Endothelial cell (in vitro differentiated cells): ENCODE measurements at regions not wholly inside any gene's neighbourhood (a gene's known extent, or its start where the extent isn't known, plus 50 kb on each side); places are given as distances from the start of the nearest gene placed in this dataset.

Experiments used
- DNase-seq: peaks from one replicate; pipeline ENCODE4 v3.0.0; 2021; ENCODE audit warnings: low spot score
- H3K27ac Mint-ChIP-seq: one replicate; pipeline ENCODE4 v1.8.0; 2021; ENCODE audit warnings: mixed read lengths, inconsistent platforms; ENCODE audit not compliant: unreplicated experiment
- H3K27me3 Mint-ChIP-seq: one replicate; pipeline ENCODE4 v1.8.0; 2021; ENCODE audit warnings: mild to moderate bottlenecking, moderate library complexity, mixed read lengths, inconsistent platforms; ENCODE audit not compliant: unreplicated experiment
- H3K36me3 Mint-ChIP-seq: one replicate; pipeline ENCODE4 v1.8.0; 2021; ENCODE audit warnings: mild to moderate bottlenecking, low read depth, mixed read lengths, inconsistent platforms; ENCODE audit not compliant: unreplicated experiment
- H3K4me1 Mint-ChIP-seq: one replicate; pipeline ENCODE4 v1.8.0; 2021; ENCODE audit warnings: mild to moderate bottlenecking, mixed read lengths, inconsistent platforms; ENCODE audit not compliant: unreplicated experiment
- H3K4me3 Mint-ChIP-seq: one replicate; pipeline ENCODE4 v1.8.0; 2021; ENCODE audit warnings: mild to moderate bottlenecking, mixed read lengths, inconsistent platforms; ENCODE audit not compliant: unreplicated experiment
- H3K9me3 Mint-ChIP-seq: one replicate; pipeline ENCODE4 v1.8.0; 2021; ENCODE audit warnings: mixed read lengths, inconsistent platforms; ENCODE audit not compliant: unreplicated experiment
- CTCF ChIP-seq: fragments of 200-600 bp; sonication (generic); IDR thresholded peaks from one replicate; pipeline ENCODE4 v1.5.0; 2021; ENCODE audit warnings: antibody characterized with exemption; ENCODE audit not compliant: unreplicated experiment

- Mint-ChIP-seq H3K27me3 (peaks cover 7% of the 10 kb centered on the region), H3K4me3 (peak overlapping the region; percentile 70), H3K27ac (peak overlapping the region; percentile 68), H3K9me3 (no peaks in the 10 kb centered on the region), H3K36me3 (no peaks in the 10 kb centered on the region), H3K4me1 (peaks cover 22% of the 10 kb centered on the region)
- DNase-seq = no peak
- no peak for TF ChIP-seq CTCF
Observed at GRCh38 chr13:28555096-28555495, 60.2 kb upstream of the FLT1 start.

- no peak overlapping the region for H3K4me3 Mint-ChIP-seq
- H3K4me1 Mint-ChIP-seq = peaks cover 25% of the 10 kb centered on the region
- no peak overlapping the region for H3K27ac Mint-ChIP-seq
Observed at GRCh38 chr13:28553971-28554370, 59.0 kb upstream of the FLT1 start.

GRCh38 chr13:28552288-28552687 lies 57.4 kb upstream of the FLT1 start:
- Mint-ChIP-seq H3K4me1 (peaks cover 34% of the 10 kb centered on the region), H3K9me3 (no peaks in the 10 kb centered on the region), H3K36me3 (no peaks in the 10 kb centered on the region), H3K27ac (no peak overlapping the region), H3K27me3 (peaks cover 12% of the 10 kb centered on the region), H3K4me3 (no peak overlapping the region)
- no peak for DNase-seq
- TF ChIP-seq CTCF = no peak

More at GRCh38 chr13:28553971-28554370, 59.0 kb upstream of the FLT1 start:
- no peak for DNase-seq
- peaks cover 9% of the 10 kb centered on the region for H3K27me3 Mint-ChIP-seq
- no peak for TF ChIP-seq CTCF
- H3K36me3 Mint-ChIP-seq = no peaks in the 10 kb centered on the region
- no peaks in the 10 kb centered on the region for H3K9me3 Mint-ChIP-seq

GRCh38 chr13:28551498-28551895 lies 56.6 kb upstream of the FLT1 start:
- no peak overlapping the region for H3K4me3 Mint-ChIP-seq
- no peaks in the 10 kb centered on the region for H3K9me3 Mint-ChIP-seq
- no peaks in the 10 kb centered on the region for H3K36me3 Mint-ChIP-seq
- H3K4me1 Mint-ChIP-seq = peaks cover 34% of the 10 kb centered on the region
- no peak overlapping the region for H3K27ac Mint-ChIP-seq
- no peak for DNase-seq
- no peak for TF ChIP-seq CTCF
- peaks cover 9% of the 10 kb centered on the region for H3K27me3 Mint-ChIP-seq

- Mint-ChIP-seq H3K27ac (no peak overlapping the region), H3K9me3 (no peaks in the 10 kb centered on the region), H3K36me3 (no peaks in the 10 kb centered on the region), H3K27me3 (peaks cover 7% of the 10 kb centered on the region), H3K4me1 (peaks cover 34% of the 10 kb centered on the region), H3K4me3 (no peak overlapping the region)
- DNase-seq = no peak
- TF ChIP-seq CTCF = no peak
Observed at GRCh38 chr13:28550721-28551497, 56.0 kb upstream of the FLT1 start.
